ENCODE measurements at regions not wholly inside any gene's neighbourhood (a gene's known extent, or its start where the extent isn't known, plus 50 kb on each side); places are given as distances from the start of the nearest gene placed in this dataset.

DNA sequence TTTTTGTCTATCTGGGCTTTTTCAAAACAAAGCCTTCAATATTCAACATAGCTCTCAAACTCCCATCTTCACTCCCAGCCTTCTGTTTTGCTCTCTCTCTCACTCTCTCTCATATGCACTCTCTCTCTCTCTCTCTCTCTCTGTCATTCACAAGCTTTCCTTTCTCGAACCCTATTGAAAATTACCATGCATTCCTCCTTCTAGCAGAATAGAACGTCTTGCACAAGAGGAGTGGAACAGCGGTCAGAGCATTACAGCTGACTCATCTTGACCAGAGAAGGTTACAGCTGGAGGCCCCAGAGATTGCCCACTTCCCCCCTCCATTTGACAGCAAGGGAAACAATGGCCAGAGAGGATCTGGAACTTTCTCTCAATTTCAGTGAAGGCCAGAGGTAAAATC lies 51.0 kb upstream of the LIFR start:
- no peak overlapping the region for H3K4me3 ChIP-seq
- no peaks in the 10 kb centered on the region for H3K9me3 ChIP-seq
- DNase-seq = no peak
- H3K27me3 ChIP-seq = no peaks in the 10 kb centered on the region
- TF ChIP-seq, protein P1, sequence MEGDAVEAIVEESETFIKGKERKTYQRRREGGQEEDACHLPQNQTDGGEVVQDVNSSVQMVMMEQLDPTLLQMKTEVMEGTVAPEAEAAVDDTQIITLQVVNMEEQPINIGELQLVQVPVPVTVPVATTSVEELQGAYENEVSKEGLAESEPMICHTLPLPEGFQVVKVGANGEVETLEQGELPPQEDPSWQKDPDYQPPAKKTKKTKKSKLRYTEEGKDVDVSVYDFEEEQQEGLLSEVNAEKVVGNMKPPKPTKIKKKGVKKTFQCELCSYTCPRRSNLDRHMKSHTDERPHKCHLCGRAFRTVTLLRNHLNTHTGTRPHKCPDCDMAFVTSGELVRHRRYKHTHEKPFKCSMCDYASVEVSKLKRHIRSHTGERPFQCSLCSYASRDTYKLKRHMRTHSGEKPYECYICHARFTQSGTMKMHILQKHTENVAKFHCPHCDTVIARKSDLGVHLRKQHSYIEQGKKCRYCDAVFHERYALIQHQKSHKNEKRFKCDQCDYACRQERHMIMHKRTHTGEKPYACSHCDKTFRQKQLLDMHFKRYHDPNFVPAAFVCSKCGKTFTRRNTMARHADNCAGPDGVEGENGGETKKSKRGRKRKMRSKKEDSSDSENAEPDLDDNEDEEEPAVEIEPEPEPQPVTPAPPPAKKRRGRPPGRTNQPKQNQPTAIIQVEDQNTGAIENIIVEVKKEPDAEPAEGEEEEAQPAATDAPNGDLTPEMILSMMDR (IDR thresholded peaks at IDR 0.05) = no peak
- H3K27ac ChIP-seq = no peak overlapping the region
- no peaks in the 10 kb centered on the region for H3K4me1 ChIP-seq
- no peaks in the 10 kb centered on the region for H3K36me3 ChIP-seq

DNA sequence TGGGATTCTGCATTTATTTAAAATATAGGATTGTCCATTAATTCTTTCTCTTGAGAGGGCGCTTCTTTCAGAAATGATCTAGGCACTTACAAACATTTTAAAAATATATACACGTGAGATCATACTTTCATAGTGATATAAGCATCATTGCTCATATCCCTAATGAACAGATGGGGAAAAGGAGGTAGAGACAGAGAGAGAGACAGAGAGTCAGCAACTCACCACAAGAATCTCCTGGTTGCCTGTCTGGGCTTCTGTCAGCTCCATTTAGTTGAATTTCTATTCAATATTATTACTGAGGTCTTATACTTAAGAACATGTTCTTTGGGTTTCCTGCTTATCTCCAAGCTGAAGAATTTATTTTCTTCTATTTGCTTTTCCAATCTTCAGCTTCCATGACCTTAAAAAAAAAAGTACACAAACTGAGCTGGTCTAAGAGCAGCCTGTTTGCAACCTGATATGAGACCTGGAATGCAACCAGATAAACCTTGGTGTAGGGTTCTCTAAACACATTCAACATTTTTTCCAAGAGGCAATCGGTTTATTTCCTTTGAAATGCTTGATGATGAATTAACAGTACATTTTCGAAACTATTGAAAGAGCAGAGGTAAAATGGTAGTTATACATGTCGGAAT lies 51.6 kb upstream of the LIFR start:
- TF ChIP-seq, protein P1 (IDR thresholded peaks at IDR 0.05) = no peak
- no peak for TF ChIP-seq POLR2A (IDR thresholded peaks at IDR 0.05)
- no peak overlapping the region for H3K4me3 ChIP-seq
- no peak overlapping the region for H3K27ac ChIP-seq
- no peaks in the 10 kb centered on the region for H3K36me3 ChIP-seq
- DNase-seq = no peak
- H3K27me3 ChIP-seq = no peaks in the 10 kb centered on the region
- H3K4me1 ChIP-seq = no peaks in the 10 kb centered on the region
- no peaks in the 10 kb centered on the region for H3K9me3 ChIP-seq

DNA sequence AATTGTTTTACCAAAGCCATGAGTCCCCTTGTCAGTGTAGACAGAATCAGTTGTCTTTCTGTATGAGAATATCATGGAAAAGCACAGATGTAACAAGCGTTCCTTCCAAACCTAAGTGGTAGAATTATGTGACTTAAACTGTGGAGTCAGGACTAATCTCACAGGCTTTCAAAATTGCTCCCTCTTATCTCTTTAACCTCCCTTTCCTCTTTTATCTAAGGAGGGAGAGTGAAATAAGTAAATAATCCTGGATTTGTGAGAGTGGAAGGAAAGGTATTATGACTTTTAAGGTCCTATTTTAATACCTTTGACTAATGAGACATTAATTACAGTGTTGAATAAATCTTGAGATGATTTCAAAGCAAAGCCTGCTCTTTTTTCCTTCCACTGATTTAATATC lies 52.4 kb upstream of the LIFR start:
- no peaks in the 10 kb centered on the region for H3K27me3 ChIP-seq
- no peak overlapping the region for H3K27ac ChIP-seq
- H3K4me1 ChIP-seq = no peaks in the 10 kb centered on the region
- no peak for TF ChIP-seq POLR2A (IDR thresholded peaks at IDR 0.05)
- TF ChIP-seq, protein P1 (IDR thresholded peaks at IDR 0.05) = no peak
- H3K36me3 ChIP-seq = no peaks in the 10 kb centered on the region
- H3K9me3 ChIP-seq = no peaks in the 10 kb centered on the region
- H3K4me3 ChIP-seq = no peak overlapping the region
- DNase-seq = no peak

DNA sequence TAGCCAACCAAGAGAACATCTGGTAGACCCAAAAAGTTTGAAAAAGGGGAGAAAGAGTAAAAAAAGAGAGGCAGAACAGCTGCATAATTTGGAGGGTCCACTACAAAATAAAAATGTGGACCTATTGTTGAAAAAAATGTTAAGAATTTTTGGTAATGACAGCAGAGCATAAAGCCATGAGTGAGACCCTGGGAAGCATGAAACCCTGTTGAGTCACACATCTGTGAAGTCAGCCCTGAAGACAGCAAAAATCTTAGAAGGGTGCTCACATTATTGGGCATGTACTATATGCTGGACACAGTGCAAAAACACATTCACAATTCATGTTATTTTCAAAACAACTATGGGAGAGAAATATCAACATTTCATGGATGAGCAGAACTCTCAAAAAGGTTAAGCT lies 56.4 kb upstream of the LIFR start:
- TF ChIP-seq POLR2A (IDR thresholded peaks at IDR 0.05) = no peak
- TF ChIP-seq, protein P1 (IDR thresholded peaks at IDR 0.05) = no peak
- DNase-seq = no peak
- H3K27ac ChIP-seq = no peak overlapping the region
- H3K36me3 ChIP-seq = no peaks in the 10 kb centered on the region
- no peaks in the 10 kb centered on the region for H3K4me1 ChIP-seq
- H3K9me3 ChIP-seq = no peaks in the 10 kb centered on the region
- H3K4me3 ChIP-seq = no peak overlapping the region
- H3K27me3 ChIP-seq = no peaks in the 10 kb centered on the region

DNA sequence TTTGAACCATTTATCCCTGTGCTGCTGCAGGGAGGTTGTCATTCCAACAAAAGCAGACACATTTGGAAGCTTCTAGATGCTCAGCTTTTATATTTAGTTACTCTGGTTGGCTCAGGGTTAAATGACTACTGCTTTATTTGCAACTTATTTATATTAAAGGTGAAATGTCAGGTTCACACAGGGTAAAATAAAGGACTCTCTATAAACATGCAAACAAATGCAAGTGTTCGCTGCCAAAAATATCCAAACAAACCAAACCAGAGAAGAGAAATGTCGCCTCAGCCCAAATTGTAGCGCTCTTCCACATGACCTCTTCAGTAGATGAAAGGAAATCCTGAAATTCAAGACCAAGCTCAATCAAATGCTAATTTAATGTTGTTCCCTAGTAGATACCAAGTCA lies 57.0 kb upstream of the LIFR start:
- Histone ChIP-seq H3K4me3 (no peak overlapping the region), H3K4me1 (no peaks in the 10 kb centered on the region), H3K27me3 (no peaks in the 10 kb centered on the region), H3K9me3 (no peaks in the 10 kb centered on the region), H3K27ac (no peak overlapping the region), H3K36me3 (no peaks in the 10 kb centered on the region)
- TF ChIP-seq, protein P1 (IDR thresholded peaks at IDR 0.05) = no peak
- TF ChIP-seq POLR2A (IDR thresholded peaks at IDR 0.05) = no peak
- no peak for DNase-seq
